Mesenchymal stem cell (in vitro differentiated cells and primary cell): ENCODE measurements at regions not wholly inside any gene's neighbourhood (a gene's known extent, or its start where the extent isn't known, plus 50 kb on each side); places are given as distances from the start of the nearest gene placed in this dataset.

Experiments
- DNase-seq: peaks from one replicate; pipeline ENCODE4 v3.0.0-alpha.2; 2013
- H2AFZ ChIP-seq: one replicate; pipeline ENCODE4 v1.6.1; 2013; ENCODE audit warnings: low read depth, mild to moderate bottlenecking, control low read depth, inconsistent platforms, low read length, moderate library complexity
- H2AK5ac ChIP-seq: 2 replicates; pipeline ENCODE4 v1.6.1; 2013; ENCODE audit warnings: low read length, moderate library complexity, mild to moderate bottlenecking, inconsistent platforms; ENCODE audit not compliant: severe bottlenecking
- H2BK120ac ChIP-seq: one replicate; pipeline ENCODE4 v1.6.1; 2013; ENCODE audit warnings: low read depth, mild to moderate bottlenecking, inconsistent platforms, low read length, moderate library complexity
- H2BK12ac ChIP-seq, 2 experiments: one replicate each; pipeline ENCODE4 v1.6.1; 2013; ENCODE audit warnings: inconsistent platforms in 2 of 2, low read length in 2 of 2, mild to moderate bottlenecking in 2 of 2, moderate library complexity in 2 of 2, control low read depth in 1 of 2
- H2BK15ac ChIP-seq: one replicate; pipeline ENCODE4 v1.6.1; 2013; ENCODE audit warnings: mild to moderate bottlenecking, low read depth, inconsistent platforms; ENCODE audit not compliant: poor library complexity, severe bottlenecking
- H2BK5ac ChIP-seq: 2 replicates; pipeline ENCODE4 v1.6.1; 2013; ENCODE audit warnings: low read depth, mild to moderate bottlenecking, low read length, control low read depth, inconsistent platforms; ENCODE audit not compliant: poor library complexity, severe bottlenecking
- H3K14ac ChIP-seq, 2 experiments: one replicate each; pipeline ENCODE4 v1.6.1; 2013; ENCODE audit warnings: inconsistent platforms in 2 of 2, low read length in 2 of 2, control low read depth in 1 of 2, mild to moderate bottlenecking in 1 of 2, moderate library complexity in 1 of 2
- H3K18ac ChIP-seq, 2 experiments: one replicate each; pipeline ENCODE4 v1.6.1; 2013; ENCODE audit warnings: inconsistent platforms in 2 of 2, low read length in 2 of 2, control low read depth in 1 of 2, low read depth in 1 of 2, mild to moderate bottlenecking in 1 of 2
- H3K23ac ChIP-seq, 2 experiments: one replicate each; pipeline ENCODE4 v1.6.1; 2013; ENCODE audit warnings: inconsistent platforms in 2 of 2, low read length in 2 of 2, mild to moderate bottlenecking in 2 of 2, moderate library complexity in 2 of 2, control low read depth in 1 of 2
- H3K27ac ChIP-seq: 2 replicates; pipeline ENCODE4 v1.5.1; 2013; ENCODE audit warnings: mild to moderate bottlenecking, moderate library complexity, low read length, control low read depth, inconsistent platforms; ENCODE audit not compliant: poor library complexity, severe bottlenecking
- H3K27me3 ChIP-seq, 2 experiments: 2 replicates each; pipeline versions ENCODE4 v1.6.1 to v1.7.0; 2013; ENCODE audit warnings: low read length in 2 of 2, mild to moderate bottlenecking in 2 of 2, moderate library complexity in 2 of 2, control low read depth in 1 of 2, inconsistent platforms in 1 of 2; ENCODE audit not compliant: control insufficient read depth in 1 of 2, insufficient read depth in 1 of 2
- H3K36me3 ChIP-seq, 2 experiments: 2 replicates each; pipeline versions ENCODE4 v1.6.1 to v1.7.0; 2013; ENCODE audit warnings: low read length in 2 of 2, control low read depth in 1 of 2, inconsistent platforms in 1 of 2, low read depth in 1 of 2, mild to moderate bottlenecking in 1 of 2; ENCODE audit not compliant: insufficient read depth in 2 of 2, control insufficient read depth in 1 of 2
- H3K4ac ChIP-seq, 2 experiments: one replicate each; pipeline ENCODE4 v1.6.1; 2013; ENCODE audit warnings: inconsistent platforms in 2 of 2, low read length in 2 of 2, mild to moderate bottlenecking in 2 of 2, moderate library complexity in 2 of 2, control low read depth in 1 of 2, low read depth in 1 of 2
- H3K4me1 ChIP-seq: 2 replicates; pipeline ENCODE4 v1.6.1; 2013; ENCODE audit warnings: low read depth, low read length, control low read depth; ENCODE audit not compliant: control insufficient read depth, insufficient read depth
- H3K4me2 ChIP-seq: 2 replicates; pipeline ENCODE4 v1.6.1; 2013; ENCODE audit warnings: low read length, mild to moderate bottlenecking, inconsistent platforms; ENCODE audit not compliant: poor library complexity, severe bottlenecking
- H3K4me3 ChIP-seq, 2 experiments: 2 replicates each; pipeline versions ENCODE4 v1.5.1 to v1.7.0; 2013; ENCODE audit warnings: low read length in 2 of 2, mild to moderate bottlenecking in 2 of 2, control low read depth in 1 of 2, low read depth in 1 of 2; ENCODE audit not compliant: insufficient read depth in 1 of 2
- H3K79me1 ChIP-seq: replicated peaks from 2 replicates; pipeline ENCODE4 v1.6.1; 2013; ENCODE audit warnings: mild to moderate bottlenecking, control low read depth, low read length, inconsistent platforms; ENCODE audit not compliant: poor library complexity, severe bottlenecking
- H3K9ac ChIP-seq: 2 replicates; pipeline ENCODE4 v1.7.0; 2013; ENCODE audit warnings: mild to moderate bottlenecking, low read length, moderate library complexity
- H3K9me3 ChIP-seq: 2 replicates; pipeline ENCODE4 v1.7.0; 2013; ENCODE audit warnings: mild to moderate bottlenecking, low read length; ENCODE audit not compliant: control insufficient read depth
- H4K8ac ChIP-seq: one replicate; pipeline ENCODE4 v1.6.1; 2013; ENCODE audit warnings: inconsistent platforms, mild to moderate bottlenecking, low read length, moderate library complexity
- H4K91ac ChIP-seq: one replicate; pipeline ENCODE4 v1.6.1; 2013; ENCODE audit warnings: mild to moderate bottlenecking, low read length, inconsistent platforms
- WGBS: methylation state at CpG from one replicate; pipeline ENCODE4 v1.1.7; 2013; ENCODE audit warnings: mixed read lengths; 5-methylcytosine and 5-hydroxymethylcytosine counted together

- no peak overlapping the region for H4K91ac ChIP-seq
- H3K14ac ChIP-seq: no peak overlapping the region
- no peak overlapping the region for H3K4ac ChIP-seq
- no peaks in the 10 kb centered on the region for H3K79me1 ChIP-seq
- H2BK120ac ChIP-seq: no peak overlapping the region
- H2BK12ac ChIP-seq: no peak overlapping the region
- WGBS: 13% methylated on average over 1 of the region's 1 CpG
- H3K27me3 ChIP-seq: peaks cover 18 to 20% of the 10 kb centered on the region in 2 experiments
- H2BK15ac ChIP-seq: no peak overlapping the region
- H2AK5ac ChIP-seq: no peak overlapping the region
- no peak overlapping the region for H3K23ac ChIP-seq
- H3K9me3 ChIP-seq: no peaks in the 10 kb centered on the region
- H3K27ac ChIP-seq: no peak overlapping the region
- no peaks in the 10 kb centered on the region for H3K4me1 ChIP-seq
- H2AFZ ChIP-seq: no peak overlapping the region
- H4K8ac ChIP-seq: no peak overlapping the region
- H2BK5ac ChIP-seq: no peak overlapping the region
- H3K4me2 ChIP-seq: no peak overlapping the region
- no peak overlapping the region for H3K18ac ChIP-seq
- no peak overlapping the region for H3K9ac ChIP-seq
- H3K4me3 ChIP-seq: no peak overlapping the region
- no peak for DNase-seq
- H3K36me3 ChIP-seq: no peaks in the 10 kb centered on the region
These were observed 75.4 kb upstream of the CD5L start for GRCh38 chr1:157916887-157917570.

- no peak overlapping the region for H3K23ac ChIP-seq
- H3K4me2 ChIP-seq: no peak overlapping the region
- H4K91ac ChIP-seq: no peak overlapping the region
- H3K4me3 ChIP-seq: no peak overlapping the region
- H3K27me3 ChIP-seq: peaks cover 16 to 28% of the 10 kb centered on the region in 2 experiments
- no peak overlapping the region for H2BK15ac ChIP-seq
- H4K8ac ChIP-seq: no peak overlapping the region
- no peak overlapping the region for H2BK12ac ChIP-seq
- no peak overlapping the region for H2BK5ac ChIP-seq
- H3K14ac ChIP-seq: no peak overlapping the region
- H2BK120ac ChIP-seq: no peak overlapping the region
- no peaks in the 10 kb centered on the region for H3K36me3 ChIP-seq
- no peak overlapping the region for H2AK5ac ChIP-seq
- no peak overlapping the region for H3K9ac ChIP-seq
- WGBS: 71% methylated on average over 2 of the region's 2 CpGs
- no peaks in the 10 kb centered on the region for H3K79me1 ChIP-seq
- H3K4me1 ChIP-seq: no peaks in the 10 kb centered on the region
- no peak for DNase-seq
- H3K9me3 ChIP-seq: no peaks in the 10 kb centered on the region
- no peak overlapping the region for H3K18ac ChIP-seq
- H3K27ac ChIP-seq: no peak overlapping the region
- H2AFZ ChIP-seq: no peak overlapping the region
- H3K4ac ChIP-seq: no peak overlapping the region
These were observed 72.7 kb upstream of the KIRREL1 start for GRCh38 chr1:157920748-157921147.

DNA sequence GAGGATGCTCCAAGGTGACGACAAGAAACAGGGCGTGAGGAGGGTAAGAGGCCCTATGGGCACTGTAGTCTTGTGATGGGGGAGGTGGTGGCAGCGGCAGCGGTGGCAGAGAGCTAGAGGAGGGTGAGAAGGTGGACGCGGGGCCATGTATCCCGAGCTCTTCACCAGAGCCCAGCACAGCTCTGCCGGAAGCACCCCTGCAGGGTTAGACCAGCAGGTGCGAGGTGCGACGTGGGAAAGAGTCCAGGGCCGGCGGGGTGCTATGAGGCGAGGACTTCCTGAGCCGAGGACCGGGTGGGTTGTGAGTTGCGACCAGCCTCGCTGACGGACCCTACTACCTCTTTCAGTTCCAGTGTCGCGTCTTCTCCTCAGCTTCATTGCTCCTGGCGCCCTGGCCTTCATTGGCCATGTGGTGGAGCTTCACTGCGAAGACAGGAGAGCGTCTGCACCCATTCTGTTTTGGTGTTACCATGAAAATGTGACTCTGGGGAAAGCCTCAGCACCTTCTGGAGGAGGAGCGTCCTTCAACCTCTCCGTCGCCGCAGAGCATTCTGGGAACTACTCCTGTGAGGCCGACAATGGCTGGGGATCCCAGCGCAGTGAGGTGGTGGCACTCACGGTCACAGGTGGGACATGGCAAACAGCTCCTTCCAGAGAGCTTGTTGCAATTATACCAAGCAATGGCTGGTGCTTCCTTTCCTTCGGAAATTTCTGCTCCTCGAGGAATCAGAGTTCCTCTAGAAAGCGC is 67.9 kb upstream of the KIRREL1 start:
- DNase-seq: no peak
- no peak overlapping the region for H3K9ac ChIP-seq
- H3K4me3 ChIP-seq: no peak overlapping the region
- H3K4me2 ChIP-seq: no peak overlapping the region
- no peak overlapping the region for H3K23ac ChIP-seq
- H3K27ac ChIP-seq: no peak overlapping the region
- no peaks in the 10 kb centered on the region for H3K36me3 ChIP-seq
- 93% methylated on average over 34 of the region's 34 CpGs for WGBS
- no peaks in the 10 kb centered on the region for H3K79me1 ChIP-seq
- no peak overlapping the region for H3K18ac ChIP-seq
- H4K91ac ChIP-seq: no peak overlapping the region
- H2BK120ac ChIP-seq: no peak overlapping the region
- H3K9me3 ChIP-seq: no peaks in the 10 kb centered on the region
- no peaks in the 10 kb centered on the region for H3K4me1 ChIP-seq
- no peak overlapping the region for H3K14ac ChIP-seq
- H4K8ac ChIP-seq: no peak overlapping the region
- no peak overlapping the region for H2BK5ac ChIP-seq
- H2AK5ac ChIP-seq: no peak overlapping the region
- no peak overlapping the region for H2BK12ac ChIP-seq
- peaks cover 1 to 12% of the 10 kb centered on the region in 2 experiments for H3K27me3 ChIP-seq
- H2AFZ ChIP-seq: no peak overlapping the region
- H2BK15ac ChIP-seq: no peak overlapping the region
- H3K4ac ChIP-seq: no peak overlapping the region

GRCh38 chr1:157932069-157932468 is 61.4 kb upstream of the KIRREL1 start:
- no peak overlapping the region for H3K18ac ChIP-seq

More at GRCh38 chr1:157932069-157932468, 61.4 kb upstream of the KIRREL1 start:
- no peak overlapping the region for H3K9ac ChIP-seq
- no peak overlapping the region for H3K4me3 ChIP-seq
- H3K27ac ChIP-seq: no peak overlapping the region
- H4K91ac ChIP-seq: no peak overlapping the region
- H3K4me1 ChIP-seq: no peaks in the 10 kb centered on the region
- DNase-seq: peak; percentile 27
- H2AK5ac ChIP-seq: no peak overlapping the region
- no peak overlapping the region for H2BK5ac ChIP-seq
- H3K27me3 ChIP-seq: peaks cover 4% of the 10 kb centered on the region in 2 experiments
- no peak overlapping the region for H2BK120ac ChIP-seq
- H3K23ac ChIP-seq: no peak overlapping the region
- no peak overlapping the region for H2BK15ac ChIP-seq
- H3K4ac ChIP-seq: no peak overlapping the region
- no peaks in the 10 kb centered on the region for H3K36me3 ChIP-seq
- no peak overlapping the region for H3K4me2 ChIP-seq
- H4K8ac ChIP-seq: no peak overlapping the region
- H2AFZ ChIP-seq: no peak overlapping the region
- H3K9me3 ChIP-seq: no peaks in the 10 kb centered on the region
- H3K14ac ChIP-seq: no peak overlapping the region
- no peaks in the 10 kb centered on the region for H3K79me1 ChIP-seq
- no peak overlapping the region for H2BK12ac ChIP-seq
